Smooth muscle cell (in vitro differentiated cells): ENCODE measurements at regions not wholly inside any gene's neighbourhood (a gene's known extent, or its start where the extent isn't known, plus 50 kb on each side); places are given as distances from the start of the nearest gene placed in this dataset.

Source experiments
- DNase-seq: peaks from one replicate; lab custom pipeline; 2025; ENCODE audit not compliant: unreplicated experiment; lab: John Stamatoyannopoulos, UW
- H2AFZ ChIP-seq: fragments of 200-600 bp; sonication (generic); 2 replicates; pipeline ENCODE4 v1.6.0; 2016; ENCODE audit warnings: antibody characterized with exemption, low read depth, mild to moderate bottlenecking
- H3F3A ChIP-seq: fragments of 200-600 bp; sonication (generic); 2 replicates; pipeline ENCODE4 v1.6.0; 2017; ENCODE audit warnings: antibody characterized with exemption, low read depth
- H3K27ac ChIP-seq: fragments of 200-600 bp; sonication (generic); 2 replicates; pipeline ENCODE4 v1.5.1; 2016; ENCODE audit warnings: low read depth, mild to moderate bottlenecking
- H3K27me3 ChIP-seq: fragments of 200-600 bp; sonication (generic); 2 replicates; pipeline ENCODE4 v1.6.1; 2016; ENCODE audit warnings: low read depth, mild to moderate bottlenecking
- H3K36me3 ChIP-seq: fragments of 200-600 bp; sonication (generic); 2 replicates; pipeline ENCODE4 v1.5.1; 2016; ENCODE audit warnings: low read depth
- H3K4me1 ChIP-seq: fragments of 200-600 bp; sonication (generic); 2 replicates; pipeline ENCODE4 v1.5.1; 2016; ENCODE audit warnings: low read depth
- H3K4me2 ChIP-seq: fragments of 200-600 bp; sonication (generic); 2 replicates; pipeline ENCODE4 v1.6.0; 2016; ENCODE audit warnings: mild to moderate bottlenecking
- H3K4me3 ChIP-seq: fragments of 200-600 bp; sonication (generic); 2 replicates; pipeline ENCODE4 v1.5.1; 2016; ENCODE audit warnings: mild to moderate bottlenecking
- H3K79me2 ChIP-seq: fragments of 200-600 bp; sonication (generic); 2 replicates; pipeline ENCODE4 v1.6.0; 2016; ENCODE audit warnings: low read depth, mild to moderate bottlenecking
- H3K9ac ChIP-seq: fragments of 200-600 bp; sonication (generic); 2 replicates; pipeline ENCODE4 v1.6.0; 2016; ENCODE audit warnings: low read depth
- H3K9me3 ChIP-seq: fragments of 200-600 bp; sonication (generic); replicated peaks from 2 replicates; pipeline ENCODE4 v1.5.1; 2016; ENCODE audit warnings: low read depth
- H4K20me1 ChIP-seq: fragments of 200-600 bp; sonication (generic); 2 replicates; pipeline ENCODE4 v1.6.0; 2016; ENCODE audit warnings: low read depth
- CTCF ChIP-seq: fragments of 200-600 bp; sonication (generic); IDR thresholded peaks from 2 replicates; pipeline ENCODE4 v1.5.1; 2017; ENCODE audit warnings: borderline replicate concordance, mild to moderate bottlenecking, antibody characterized with exemption; ENCODE audit not compliant: insufficient read depth, poor library complexity, severe bottlenecking
- WGBS: methylation state at CpG from one replicate; pipeline ENCODE4 v1.1.7; 2016; ENCODE audit warnings: low lambda C conversion rate; 5-methylcytosine and 5-hydroxymethylcytosine counted together

GRCh38 chr6:23335894-23336293, 766.5 kb downstream of the HDGFL1 start:
- Histone ChIP-seq H3K4me2 (no peak overlapping the region), H4K20me1 (no peaks in the 10 kb centered on the region), H3K27me3 (no peaks in the 10 kb centered on the region), H3K36me3 (no peaks in the 10 kb centered on the region), H3K9ac (no peak overlapping the region), H3K27ac (no peak overlapping the region), H3K4me3 (no peak overlapping the region), H3K4me1 (peaks cover 3% of the 10 kb centered on the region), H3K9me3 (no peaks in the 10 kb centered on the region), H3F3A (no peaks in the 10 kb centered on the region), H3K79me2 (no peaks in the 10 kb centered on the region), H2AFZ (no peak overlapping the region)
- TF ChIP-seq CTCF, result no peak
- no peak for DNase-seq
- WGBS, result 100% methylated on average over 2 of the region's 2 CpGs

GRCh38 chr6:23339268-23339667, 769.9 kb downstream of the HDGFL1 start:
- DNase-seq, result no peak
- no peaks in the 10 kb centered on the region for H3K9me3 ChIP-seq
- H3K4me2 ChIP-seq, result no peak overlapping the region
- H4K20me1 ChIP-seq, result no peaks in the 10 kb centered on the region
- no peaks in the 10 kb centered on the region for H3F3A ChIP-seq
- H3K4me1 ChIP-seq, result peaks cover 3% of the 10 kb centered on the region
- WGBS, result 70% methylated on average over 3 of the region's 3 CpGs
- no peak overlapping the region for H3K27ac ChIP-seq
- no peak overlapping the region for H2AFZ ChIP-seq
- H3K9ac ChIP-seq, result no peak overlapping the region
- no peaks in the 10 kb centered on the region for H3K36me3 ChIP-seq
- H3K79me2 ChIP-seq, result no peaks in the 10 kb centered on the region
- H3K4me3 ChIP-seq, result no peak overlapping the region
- no peaks in the 10 kb centered on the region for H3K27me3 ChIP-seq
- TF ChIP-seq CTCF, result no peak

DNA sequence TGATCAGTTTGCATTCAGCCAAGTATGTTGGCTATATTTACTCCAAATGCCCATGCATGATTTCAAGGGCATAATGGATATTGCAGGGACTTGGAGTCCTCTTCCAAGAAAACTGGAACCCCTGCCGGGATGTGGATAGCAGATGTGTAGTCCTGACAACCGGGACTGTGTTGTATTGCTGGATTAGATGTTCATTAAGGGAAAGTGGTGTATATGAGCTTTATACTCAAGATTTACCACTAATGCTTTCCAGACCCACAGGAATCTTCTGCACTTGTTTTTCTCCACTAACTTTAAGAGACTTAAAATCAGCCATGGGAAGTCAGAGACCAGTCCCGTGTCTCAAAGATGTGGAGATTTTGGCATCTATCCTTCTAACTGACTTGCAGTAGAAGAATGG, 770.9 kb downstream of the HDGFL1 start:
- Histone ChIP-seq H3K36me3 (no peaks in the 10 kb centered on the region), H3K4me2 (no peak overlapping the region), H3K27me3 (no peaks in the 10 kb centered on the region), H2AFZ (no peak overlapping the region), H3K4me3 (no peak overlapping the region), H3K79me2 (no peaks in the 10 kb centered on the region), H4K20me1 (no peaks in the 10 kb centered on the region), H3K4me1 (peaks cover 3% of the 10 kb centered on the region), H3K27ac (no peak overlapping the region), H3K9ac (no peak overlapping the region), H3F3A (no peaks in the 10 kb centered on the region), H3K9me3 (no peaks in the 10 kb centered on the region)
- TF ChIP-seq CTCF, result no peak
- DNase-seq, result no peak
- 50% methylated on average over 3 of the region's 3 CpGs for WGBS

GRCh38 chr6:23343610-23344306, 774.4 kb downstream of the HDGFL1 start:
- H3K27ac ChIP-seq, result no peak overlapping the region
- H2AFZ ChIP-seq, result no peak overlapping the region
- H3K4me1 ChIP-seq, result peaks cover 2% of the 10 kb centered on the region
- no peak for DNase-seq
- H3K4me3 ChIP-seq, result no peak overlapping the region
- no peak for TF ChIP-seq CTCF
- no peaks in the 10 kb centered on the region for H4K20me1 ChIP-seq
- WGBS, result 84% methylated on average over 5 of the region's 5 CpGs
- H3K36me3 ChIP-seq, result no peaks in the 10 kb centered on the region
- H3F3A ChIP-seq, result no peaks in the 10 kb centered on the region
- H3K27me3 ChIP-seq, result no peaks in the 10 kb centered on the region
- H3K79me2 ChIP-seq, result no peaks in the 10 kb centered on the region
- H3K9me3 ChIP-seq, result no peaks in the 10 kb centered on the region
- H3K4me2 ChIP-seq, result no peak overlapping the region
- no peak overlapping the region for H3K9ac ChIP-seq
